GM12875 (cell line): ENCODE measurements at regions not wholly inside any gene's neighbourhood (a gene's known extent, or its start where the extent isn't known, plus 50 kb on each side); places are given as distances from the start of the nearest gene placed in this dataset.
A peak's percentile ranks its signal among the peaks of the same experiment; 100 is the strongest.

Experiments used
- H3K4me3 ChIP-seq: one replicate; pipeline ENCODE4 v1.5.1; 2011; ENCODE audit warnings: low read depth, low read length, control low read depth
- TF ChIP-seq, protein P1 (sequence below): IDR thresholded peaks from 2 replicates; pipeline ENCODE4 v1.5.1; 2011; ENCODE audit warnings: low read depth, mild to moderate bottlenecking, control low read depth, inconsistent platforms, low read length, moderate library complexity, borderline replicate concordance; ENCODE audit not compliant: insufficient read depth

DNA sequence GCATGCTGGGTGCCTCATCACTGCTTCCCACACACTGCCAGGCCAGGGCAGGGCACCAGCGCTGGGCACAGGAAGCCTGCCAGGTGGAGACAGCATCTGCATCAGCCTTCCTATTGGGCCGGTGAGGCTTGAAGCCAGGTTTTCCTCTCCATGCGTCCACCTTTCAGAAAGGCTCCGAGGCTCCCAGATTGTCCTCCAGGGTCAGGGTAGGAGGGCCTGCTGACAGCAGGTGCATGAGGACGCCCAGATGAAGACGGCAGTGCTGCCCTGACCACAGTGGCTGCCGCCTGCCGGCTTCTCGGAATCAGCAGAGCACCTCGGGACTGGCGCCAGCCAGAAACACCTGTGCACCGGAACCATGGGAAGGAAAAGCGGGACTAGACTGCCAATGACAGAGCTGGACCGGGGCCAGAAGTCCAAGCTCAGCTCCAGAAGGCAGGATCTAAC, 170.5 kb upstream of the CST7 start:
- H3K4me3 ChIP-seq = no peak overlapping the region
- TF ChIP-seq, protein P1, sequence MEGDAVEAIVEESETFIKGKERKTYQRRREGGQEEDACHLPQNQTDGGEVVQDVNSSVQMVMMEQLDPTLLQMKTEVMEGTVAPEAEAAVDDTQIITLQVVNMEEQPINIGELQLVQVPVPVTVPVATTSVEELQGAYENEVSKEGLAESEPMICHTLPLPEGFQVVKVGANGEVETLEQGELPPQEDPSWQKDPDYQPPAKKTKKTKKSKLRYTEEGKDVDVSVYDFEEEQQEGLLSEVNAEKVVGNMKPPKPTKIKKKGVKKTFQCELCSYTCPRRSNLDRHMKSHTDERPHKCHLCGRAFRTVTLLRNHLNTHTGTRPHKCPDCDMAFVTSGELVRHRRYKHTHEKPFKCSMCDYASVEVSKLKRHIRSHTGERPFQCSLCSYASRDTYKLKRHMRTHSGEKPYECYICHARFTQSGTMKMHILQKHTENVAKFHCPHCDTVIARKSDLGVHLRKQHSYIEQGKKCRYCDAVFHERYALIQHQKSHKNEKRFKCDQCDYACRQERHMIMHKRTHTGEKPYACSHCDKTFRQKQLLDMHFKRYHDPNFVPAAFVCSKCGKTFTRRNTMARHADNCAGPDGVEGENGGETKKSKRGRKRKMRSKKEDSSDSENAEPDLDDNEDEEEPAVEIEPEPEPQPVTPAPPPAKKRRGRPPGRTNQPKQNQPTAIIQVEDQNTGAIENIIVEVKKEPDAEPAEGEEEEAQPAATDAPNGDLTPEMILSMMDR = no peak

DNA sequence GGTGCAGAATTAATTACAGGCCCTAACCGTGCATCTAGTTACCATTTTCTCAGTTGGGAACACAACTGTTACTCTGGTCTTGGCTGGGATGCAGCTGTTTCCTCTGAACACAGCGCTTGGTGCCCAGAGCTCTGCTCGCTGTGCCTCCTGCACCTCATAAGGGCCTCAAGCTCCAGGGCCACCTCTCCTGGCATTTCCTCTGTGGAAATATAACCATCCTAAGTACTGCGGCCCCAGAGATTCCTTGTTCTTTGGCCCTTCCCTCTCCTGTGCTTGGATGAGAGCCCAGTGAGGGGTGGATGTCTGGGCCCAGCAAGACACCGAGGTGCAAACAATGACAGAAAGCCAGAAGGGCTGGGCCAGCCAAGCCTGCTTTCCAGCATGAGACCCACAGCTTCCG, 169.9 kb upstream of the CST7 start:
- H3K4me3 ChIP-seq = no peak overlapping the region
- TF ChIP-seq, protein P1 = no peak

DNA sequence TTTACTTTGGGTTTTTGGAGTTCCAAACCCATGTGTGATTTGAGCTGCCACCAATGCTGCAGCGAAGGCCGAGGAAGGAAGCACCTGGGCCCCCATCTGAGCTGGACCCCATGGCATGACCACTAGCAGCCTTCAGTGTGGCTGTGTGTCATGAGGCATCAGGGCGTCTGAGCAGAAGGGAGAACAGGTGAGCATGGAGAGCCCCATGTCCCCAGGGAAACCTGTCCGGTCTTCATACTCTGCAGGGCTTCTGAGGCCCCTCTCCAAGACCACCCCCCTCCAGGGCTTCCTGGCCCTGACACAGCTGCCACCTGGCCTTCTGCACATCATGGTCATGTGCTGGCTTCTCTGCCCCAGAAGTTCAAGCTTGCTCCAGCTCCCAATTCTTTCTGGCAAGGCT, 169.1 kb upstream of the CST7 start:
- TF ChIP-seq, protein P1 = no peak
- H3K4me3 ChIP-seq = no peak overlapping the region

DNA sequence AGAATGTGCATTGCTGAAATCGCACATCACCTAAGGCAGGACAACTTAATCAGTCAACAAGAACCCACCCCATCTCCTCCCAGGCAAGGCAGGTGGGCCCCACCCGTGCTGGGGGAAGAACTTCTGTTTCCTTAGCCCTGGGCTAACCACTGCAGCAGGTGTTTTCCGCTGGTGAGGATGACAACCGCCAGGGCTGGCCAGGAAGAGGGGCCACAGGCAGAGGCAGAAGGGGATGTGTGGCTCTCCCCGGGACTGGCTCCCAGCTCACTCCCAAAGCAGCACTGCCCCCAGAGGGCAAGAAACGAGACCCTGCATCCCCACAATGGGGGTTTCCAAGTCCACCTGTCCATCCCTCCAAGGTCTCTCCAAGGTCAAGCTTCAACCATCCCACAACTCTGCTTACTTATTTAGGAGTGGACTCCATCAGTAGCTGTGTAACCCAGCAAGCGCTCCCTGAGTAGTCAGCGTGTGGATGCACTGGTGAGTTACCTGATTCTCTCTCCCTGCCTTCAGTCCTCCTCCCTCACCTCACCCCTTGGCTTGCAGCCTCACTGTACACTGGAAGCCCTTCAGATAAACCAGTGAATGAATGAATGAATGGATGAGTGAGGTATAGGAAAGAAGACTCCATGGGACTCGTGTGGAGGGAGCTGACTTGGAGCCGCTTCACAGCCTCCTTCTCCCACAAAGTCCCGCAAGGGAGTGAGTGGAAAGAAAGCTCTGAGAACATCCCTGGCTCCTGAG, 168.2 kb upstream of the CST7 start:
- H3K4me3 ChIP-seq = no peak overlapping the region
- TF ChIP-seq, protein P1 = no peak

DNA sequence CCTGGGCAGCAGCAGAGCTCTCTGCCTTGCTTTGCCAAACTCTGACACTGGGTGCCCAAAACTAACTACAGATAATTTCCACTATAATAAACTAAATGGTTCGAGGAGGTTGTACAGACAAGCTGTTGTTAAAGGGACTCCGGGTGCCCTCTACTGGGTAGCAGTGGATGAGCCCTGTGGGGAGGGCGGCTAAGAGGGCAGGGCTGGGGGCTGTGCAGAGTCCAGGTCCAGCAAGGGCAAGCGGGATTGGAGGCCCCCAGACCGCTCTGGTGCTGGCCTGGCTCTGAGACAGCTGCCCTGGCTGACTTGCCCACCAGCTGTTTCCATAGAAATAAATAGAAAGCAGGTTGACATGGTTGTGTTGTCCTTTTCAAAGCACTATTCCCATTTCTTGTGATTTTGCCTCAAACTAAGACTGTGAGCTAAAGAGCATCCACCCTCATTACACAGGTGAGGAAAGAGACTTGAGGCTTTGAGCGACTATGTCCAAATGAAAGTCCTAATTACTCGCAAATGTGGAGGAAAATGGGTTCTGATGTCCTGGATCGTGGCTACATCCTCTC, 167.6 kb upstream of the CST7 start:
- no peak overlapping the region for H3K4me3 ChIP-seq
- TF ChIP-seq, protein P1 = peak; percentile 44; the same call in 1 of the 2 replicates

DNA sequence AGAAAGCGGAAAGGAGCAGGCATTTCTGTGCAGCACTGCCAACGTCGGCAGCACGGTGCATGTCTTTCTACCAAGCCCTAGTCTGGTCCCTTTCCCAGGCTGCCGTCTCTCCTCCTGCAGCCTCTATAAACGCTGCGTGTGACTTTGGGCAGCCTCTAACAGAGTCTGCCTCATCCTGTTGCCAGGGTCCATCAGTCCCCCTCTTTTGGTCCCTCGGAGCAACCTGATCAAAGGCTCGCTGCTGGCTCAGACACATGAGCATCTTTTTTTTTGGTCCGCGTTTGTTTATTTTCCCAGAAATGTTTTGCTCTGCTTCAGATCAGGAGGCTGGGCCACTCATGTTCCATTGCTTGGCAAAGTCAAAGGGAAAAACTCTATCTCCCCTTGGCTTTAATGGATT, 166.8 kb upstream of the CST7 start:
- TF ChIP-seq, protein P1 = no peak
- H3K4me3 ChIP-seq = no peak overlapping the region

DNA sequence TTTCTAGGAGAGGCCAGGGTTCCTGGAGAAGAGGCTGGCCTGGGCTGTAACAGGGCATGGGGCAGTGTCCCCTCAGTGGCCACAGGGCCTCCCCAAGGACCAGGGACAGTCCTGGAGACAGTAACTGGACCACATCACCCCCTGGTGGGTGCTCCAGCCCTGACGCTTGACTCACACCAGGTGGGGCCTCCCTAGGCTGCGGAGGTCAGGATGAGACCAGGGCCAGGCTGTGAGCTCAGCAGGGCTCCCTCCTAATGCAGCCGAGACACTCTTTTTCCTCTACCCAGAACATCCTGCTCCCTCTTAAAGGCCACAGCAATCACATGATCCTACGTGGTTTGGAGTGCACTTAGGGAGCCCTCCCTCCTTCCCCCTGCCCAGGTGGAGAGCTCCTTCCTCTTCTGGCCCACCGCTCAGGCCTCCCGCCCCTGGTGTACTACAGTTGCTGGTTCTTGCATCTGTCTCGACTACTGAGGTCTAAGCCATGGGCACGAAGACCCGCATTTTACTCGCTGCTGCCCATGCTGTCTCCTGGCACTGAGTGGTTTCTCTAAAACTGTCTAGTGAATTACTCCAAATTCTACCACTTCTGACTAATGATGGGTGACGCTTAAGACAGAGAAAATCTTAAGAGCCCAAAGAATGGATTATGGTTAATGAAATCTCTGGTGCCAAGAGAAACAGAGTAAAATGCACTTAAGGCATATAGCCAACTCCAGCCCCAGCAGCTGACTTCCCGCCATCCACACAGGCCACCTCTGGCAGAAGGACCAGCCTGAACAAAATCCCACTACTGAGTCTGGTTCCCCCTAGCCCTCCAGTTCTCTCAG, 166.1 kb upstream of the CST7 start:
- no peak overlapping the region for H3K4me3 ChIP-seq
- TF ChIP-seq, protein P1 = no peak
